Stimulated activated CD4-positive, alpha-beta T cell treated with anti-CD3 and anti-CD28 coated beads, TNF-alpha, amount 100 ng/mL, for 4 hours (primary cell): ENCODE measurements at regions not wholly inside any gene's neighbourhood (a gene's known extent, or its start where the extent isn't known, plus 50 kb on each side); places are given as distances from the start of the nearest gene placed in this dataset.
"Not testable (repeated sequence)": the region's sequence is repeated elsewhere in the genome, so short reads cannot be mapped to it uniquely, and the experiment has no call there.

Experiments used
- DNase-seq, 3 experiments: peaks; one replicate each; pipeline ENCODE4 v3.0.0-alpha.2; 2020; ENCODE audit warnings: low read depth in 3 of 3

DNA sequence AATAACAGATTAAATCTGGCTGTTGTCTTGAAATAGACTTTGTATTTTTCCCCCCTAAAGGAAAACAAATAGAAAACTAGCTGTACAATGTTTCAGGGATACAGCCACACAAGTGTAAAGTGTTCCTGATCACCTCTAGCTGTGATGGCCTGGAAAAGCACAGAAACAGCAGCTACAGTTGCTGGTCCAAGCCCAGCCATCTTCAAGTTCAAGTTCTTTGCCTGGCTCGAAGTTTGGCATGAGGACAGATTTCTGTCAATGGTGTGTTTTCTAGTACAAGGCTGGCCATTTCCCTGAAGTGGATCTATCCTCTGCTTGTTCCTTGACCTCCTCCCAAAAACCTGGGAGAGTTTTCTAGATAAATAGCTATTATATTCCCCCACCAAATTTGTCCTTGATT lies 272.2 kb upstream of the ADRA1B start:
- no peak for DNase-seq

GRCh38 chr5:159645179-159645846 lies 271.0 kb upstream of the ADRA1B start:
- no peak for DNase-seq

GRCh38 chr5:159650803-159651202 lies 265.5 kb upstream of the ADRA1B start:
- DNase-seq: no peak

DNA sequence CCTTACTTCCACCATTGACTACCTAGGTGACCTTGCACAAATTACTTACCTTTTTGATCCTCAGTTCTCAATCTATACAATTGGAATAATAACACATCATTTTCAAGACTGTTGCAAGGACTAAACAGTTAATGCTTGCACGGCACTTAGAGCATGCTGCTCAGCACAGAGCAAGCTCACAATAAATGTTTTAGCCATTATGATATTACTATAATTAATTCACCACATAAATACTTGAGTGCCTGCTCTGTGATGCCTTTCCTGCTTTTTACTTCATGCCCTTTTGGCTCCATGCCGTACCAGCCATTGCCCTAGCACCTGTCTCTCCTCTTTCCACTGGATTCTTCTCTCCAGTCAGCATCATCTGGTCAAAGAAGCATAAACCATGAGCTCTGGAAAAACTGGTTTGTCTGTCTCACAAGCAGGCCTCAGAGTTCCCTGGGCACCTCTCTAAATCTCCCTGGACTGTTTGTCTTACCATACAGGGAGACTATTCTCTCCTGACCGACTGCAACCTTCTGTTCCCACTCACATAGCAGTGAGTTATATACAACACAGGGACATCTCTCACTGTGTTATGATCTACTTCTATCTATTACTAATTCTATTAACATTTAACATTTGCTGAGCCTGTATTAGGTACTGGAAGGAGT lies 260.4 kb upstream of the ADRA1B start:
- DNase-seq: no peak

GRCh38 chr5:159657298-159657697 lies 259.0 kb upstream of the ADRA1B start:
- DNase-seq: no peak

DNA sequence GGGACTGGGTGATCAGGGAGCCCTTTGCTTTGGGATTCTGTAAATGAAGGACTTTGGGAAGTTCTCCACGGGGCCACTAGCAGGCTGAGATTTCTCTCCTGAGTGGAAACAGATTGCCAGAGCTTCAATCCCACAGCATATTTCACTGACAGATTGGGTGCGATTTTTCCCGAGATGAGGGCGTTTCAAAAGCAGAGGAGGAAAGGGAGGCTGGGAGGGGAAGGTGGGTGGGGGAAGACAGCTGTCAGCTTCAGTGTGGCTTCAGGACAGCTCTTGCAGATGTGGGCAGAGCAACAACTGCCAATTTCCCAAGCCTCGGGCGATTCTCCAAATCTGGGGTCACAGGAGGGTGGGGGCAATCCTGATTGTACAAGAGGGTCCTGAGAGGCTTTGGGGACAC lies 258.5 kb upstream of the ADRA1B start:
- no peak for DNase-seq

GRCh38 chr5:159658266-159658925 lies 257.9 kb upstream of the ADRA1B start:
- no peak for DNase-seq

GRCh38 chr5:159660401-159660800 lies 255.9 kb upstream of the ADRA1B start:
- DNase-seq: no peak

- no peak for DNase-seq
These were observed 252.3 kb upstream of the ADRA1B start for GRCh38 chr5:159663986-159664385.

GRCh38 chr5:159667286-159667685 lies 249.0 kb upstream of the ADRA1B start:
- no peak for DNase-seq

DNA sequence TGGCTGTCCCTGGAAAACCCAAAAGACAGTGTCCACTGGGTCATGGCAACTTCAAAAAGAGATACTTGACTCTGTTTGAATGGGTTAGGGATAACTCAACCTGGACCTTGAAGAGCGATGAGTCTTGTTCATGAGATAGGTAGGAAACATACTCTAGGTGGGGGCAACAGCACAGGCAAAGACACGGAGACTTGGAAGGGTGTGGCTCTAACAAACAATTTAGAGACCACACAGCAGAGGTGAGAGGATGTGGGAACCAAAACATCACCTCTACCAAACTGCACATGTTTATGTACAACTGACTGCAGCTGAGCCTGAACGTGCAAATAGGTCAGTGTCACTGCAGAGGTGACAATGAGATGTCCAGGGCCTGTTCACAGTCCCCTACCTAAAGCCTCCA lies 247.7 kb upstream of the ADRA1B start:
- no peak for DNase-seq

- DNase-seq: no peak
These were observed 246.7 kb upstream of the ADRA1B start for GRCh38 chr5:159669559-159669958.

DNA sequence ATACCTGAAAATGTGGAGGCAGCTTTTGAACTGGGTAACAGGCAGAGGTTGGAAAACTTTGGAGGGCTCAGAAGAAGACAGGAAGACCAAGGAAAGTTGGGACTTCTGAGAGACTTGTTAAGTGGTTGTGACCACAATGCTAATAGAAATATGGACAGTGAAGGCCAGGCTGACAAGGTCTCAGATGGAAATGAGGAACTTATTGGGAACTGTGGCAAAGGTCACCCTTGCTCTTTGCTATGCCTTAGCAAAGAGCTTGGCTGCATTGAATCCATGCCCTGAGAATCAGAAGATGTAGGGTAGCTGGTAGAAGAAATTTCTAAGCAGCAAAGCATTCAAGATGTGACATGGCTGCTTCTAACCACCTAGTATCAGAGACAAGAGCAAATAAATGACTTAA lies 244.4 kb upstream of the ADRA1B start:
- no peak for DNase-seq

DNA sequence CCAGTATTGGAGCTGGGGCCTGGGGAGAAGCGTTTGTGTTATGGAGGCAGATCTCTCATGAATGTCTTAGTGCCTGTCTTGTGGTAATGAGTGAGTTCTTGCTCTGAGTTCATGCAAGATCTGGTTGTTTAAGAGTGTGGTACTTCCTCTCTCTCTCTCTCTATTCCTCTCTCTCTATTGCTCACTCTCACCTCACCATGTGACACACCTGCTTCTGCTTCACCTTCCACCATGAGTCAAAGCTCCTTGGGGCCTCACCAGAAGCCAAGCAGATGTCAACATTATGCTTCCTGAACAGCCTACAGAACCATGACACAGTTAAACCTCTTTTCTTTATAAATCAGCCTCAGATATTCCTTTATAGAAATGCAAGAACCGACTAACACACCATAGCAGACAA lies 242.7 kb upstream of the ADRA1B start:
- DNase-seq: no peak

- DNase-seq: no peak
These were observed 237.5 kb upstream of the ADRA1B start for GRCh38 chr5:159678657-159679392.

DNA sequence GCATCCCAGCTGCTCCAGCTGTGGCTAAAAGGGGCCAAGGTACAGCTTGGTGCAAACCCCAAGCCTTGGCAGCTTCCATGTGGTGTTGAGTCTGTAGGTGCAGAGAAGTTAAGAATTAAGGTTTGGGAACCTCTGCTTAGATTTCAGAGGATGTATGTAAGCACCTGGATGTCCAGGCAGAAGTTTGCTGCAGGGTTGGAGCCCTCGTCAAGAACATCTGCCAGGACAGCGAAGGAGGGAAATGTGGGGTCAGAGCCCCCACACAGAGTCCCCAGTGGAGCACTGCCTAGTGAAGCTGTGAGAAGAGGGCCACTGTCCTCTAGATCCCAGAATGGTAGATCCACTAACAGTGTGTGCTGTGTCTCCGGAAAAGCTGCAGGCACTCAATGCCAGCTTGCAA lies 236.2 kb upstream of the ADRA1B start:
- DNase-seq: no peak

DNA sequence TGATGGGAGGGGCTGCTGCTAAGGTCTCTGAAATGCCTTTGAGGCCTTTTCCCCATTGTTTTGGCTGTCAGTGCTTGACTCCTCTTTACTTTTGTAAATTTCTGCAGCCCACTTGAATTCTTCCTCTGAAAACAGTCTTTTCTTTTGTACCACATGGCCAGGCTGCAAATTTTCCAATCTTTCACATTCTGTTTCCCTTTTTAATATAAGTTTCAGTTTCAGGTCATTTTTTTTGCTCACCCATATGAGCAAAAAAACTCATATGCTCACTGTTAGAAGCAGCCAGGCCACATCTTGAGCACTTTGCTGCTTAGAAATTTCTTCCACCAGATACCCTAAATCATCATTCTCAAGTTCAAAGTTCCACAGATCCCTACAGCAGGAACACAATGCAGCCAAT lies 234.6 kb upstream of the ADRA1B start:
- no peak for DNase-seq

- DNase-seq: no peak
These were observed 233.7 kb upstream of the ADRA1B start for GRCh38 chr5:159682623-159683022.

DNA sequence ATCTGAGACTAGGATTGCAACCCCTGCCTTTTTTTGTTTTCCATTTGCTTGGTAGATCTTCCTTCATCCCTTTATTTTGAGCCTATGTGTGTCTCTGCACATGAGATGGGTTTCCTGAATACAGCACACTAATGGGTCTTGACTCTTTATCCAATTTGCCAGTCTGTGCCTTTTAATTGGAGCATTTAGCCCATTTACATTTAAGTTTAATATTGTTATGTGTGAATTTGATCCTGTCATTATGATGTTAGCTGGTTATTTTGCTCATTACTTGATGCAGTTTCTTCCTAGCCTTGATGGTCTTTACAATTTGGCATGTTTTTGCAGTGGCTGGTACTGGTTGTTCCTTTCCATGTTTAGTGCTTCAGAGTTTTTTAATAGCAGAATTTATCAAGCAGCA lies 228.4 kb upstream of the ADRA1B start:
- DNase-seq: not testable (repeated sequence)

DNA sequence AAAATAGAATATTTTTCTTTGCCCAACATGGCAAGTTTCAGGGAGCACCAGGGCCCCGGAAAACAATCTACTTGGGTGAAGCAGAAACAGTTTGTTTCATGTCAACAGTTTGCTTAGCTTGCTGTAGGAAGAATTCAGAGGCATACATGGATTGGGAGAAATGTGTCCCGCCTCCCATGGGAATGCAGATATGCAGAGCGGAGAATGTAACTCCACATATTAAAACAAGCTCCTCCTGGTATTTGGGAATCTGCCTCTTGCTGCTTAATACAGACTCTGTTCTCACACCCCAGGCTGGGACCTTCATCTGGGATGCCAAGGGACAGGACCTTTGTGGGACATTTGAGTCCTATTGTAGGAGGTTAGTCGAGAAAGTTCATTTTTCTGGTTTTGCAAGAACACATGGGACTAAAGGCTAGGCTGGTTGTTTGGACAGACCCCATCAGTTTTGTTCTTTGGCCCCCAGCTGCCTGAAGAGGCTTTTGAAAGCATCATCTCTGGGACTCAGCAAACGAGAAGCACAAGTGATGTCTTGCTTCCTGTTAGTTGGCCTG lies 220.5 kb upstream of the ADRA1B start:
- no peak for DNase-seq

DNA sequence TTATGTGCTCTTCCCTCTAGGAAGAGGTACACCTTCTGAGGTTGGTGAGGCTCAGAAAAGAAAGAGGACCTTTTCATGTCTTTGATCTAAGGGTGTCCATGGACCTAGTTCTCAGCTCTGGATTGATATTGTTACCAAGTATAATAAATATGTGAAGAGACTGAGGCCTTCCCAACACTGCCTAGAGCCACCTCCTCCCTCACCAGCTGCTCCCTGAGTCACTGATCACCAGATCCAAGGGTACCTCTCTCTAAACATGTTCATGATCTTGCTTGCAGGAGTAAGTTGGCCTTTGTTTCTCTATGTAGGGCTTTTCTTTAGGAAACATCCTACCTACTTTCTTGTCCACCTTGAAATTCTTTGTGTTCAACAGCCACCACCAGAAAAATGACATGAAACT lies 218.8 kb upstream of the ADRA1B start:
- no peak for DNase-seq

DNA sequence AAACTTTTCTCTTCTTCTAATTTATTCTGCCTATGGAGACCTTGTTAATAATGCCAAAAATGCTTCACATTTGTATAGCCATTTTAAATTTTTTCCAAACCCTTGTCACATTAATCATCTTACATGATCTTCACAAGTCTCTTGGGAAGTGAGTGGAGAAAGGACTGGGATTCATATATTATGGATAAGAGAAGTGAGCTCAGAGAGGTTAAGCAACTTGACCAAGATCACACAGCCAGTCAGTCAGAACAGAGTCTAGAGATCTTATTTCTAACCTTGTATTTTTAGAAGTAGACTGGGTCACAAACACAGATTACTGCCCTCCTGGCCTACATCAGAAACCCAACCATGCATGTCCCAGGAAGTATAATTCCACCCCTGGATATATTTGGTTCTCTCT lies 218.0 kb upstream of the ADRA1B start:
- DNase-seq: no peak
